Naive thymus-derived CD4-positive, alpha-beta T cell (primary cell): ENCODE measurements at regions not wholly inside any gene's neighbourhood (a gene's known extent, or its start where the extent isn't known, plus 50 kb on each side); places are given as distances from the start of the nearest gene placed in this dataset.
"Not testable (repeated sequence)": the region's sequence is repeated elsewhere in the genome, so short reads cannot be mapped to it uniquely, and the experiment has no call there.

Experiments
- ATAC-seq: fragments of 150-1000 bp; cut with Tn5 transposase; 2 replicates; pipeline ENCODE4 v1.10.0; 2021; ENCODE audit warnings: mild to moderate bottlenecking, moderate library complexity
- CTCF ChIA-PET: fragments of 350-600 bp; sonication (Branson Sonifier 250); formaldehyde crosslinking; loops from one replicate; lab custom pipeline; 2021; ENCODE audit warnings: antibody characterized with exemption; lab: Charles Lee
- POLR2A ChIA-PET: fragments of 350-600 bp; sonication (Branson Sonifier 250); formaldehyde crosslinking; loops from one replicate; lab custom pipeline; 2021; ENCODE audit warnings: antibody characterized with exemption, inconsistent platforms; lab: Charles Lee
- DNase-seq, 9 donors: peaks; one replicate each; pipeline versions ENCODE4 v3.0.0 to v3.0.0-alpha.2; 2020 to 2022; ENCODE audit warnings: mixed read lengths in 1 of 9
- H3K27ac ChIP-seq: one replicate; pipeline ENCODE4 v1.7.0; 2013; ENCODE audit warnings: mild to moderate bottlenecking, low read depth, low read length, moderate library complexity
- H3K27me3 ChIP-seq, 2 donors: one replicate each; pipeline ENCODE4 v1.7.0; 2013; ENCODE audit warnings: low read length in 2 of 2, mild to moderate bottlenecking in 2 of 2, moderate library complexity in 2 of 2; ENCODE audit not compliant: control insufficient read depth in 2 of 2, insufficient read depth in 2 of 2
- H3K36me3 ChIP-seq, 3 experiments: 1 replicate in 2 of 3; 2 replicates in 1 of 3; pipeline ENCODE4 v1.7.0; 2013; ENCODE audit warnings: low read length in 3 of 3, mild to moderate bottlenecking in 3 of 3, moderate library complexity in 1 of 3; ENCODE audit not compliant: insufficient read depth in 3 of 3, control insufficient read depth in 2 of 3
- H3K4me1 ChIP-seq, 2 donors: one replicate each; pipeline ENCODE4 v1.7.0; 2013; ENCODE audit warnings: low read length in 2 of 2, mild to moderate bottlenecking in 2 of 2, moderate library complexity in 1 of 2; ENCODE audit not compliant: control insufficient read depth in 2 of 2, insufficient read depth in 2 of 2
- H3K4me3 ChIP-seq: 2 replicates; pipeline ENCODE4 v1.7.0; 2013; ENCODE audit warnings: mild to moderate bottlenecking, low read length
- H3K9me3 ChIP-seq, 3 experiments: 1 replicate in 2 of 3; 2 replicates in 1 of 3; pipeline ENCODE4 v1.7.0; 2013; ENCODE audit warnings: low read length in 3 of 3; ENCODE audit not compliant: control insufficient read depth in 2 of 3
- H3K27ac Mint-ChIP-seq, 9 donors: one replicate each; pipeline ENCODE4 v1.8.0; 2020 to 2022; ENCODE audit warnings: mixed read lengths in 9 of 9, mild to moderate bottlenecking in 8 of 9, moderate library complexity in 5 of 9, inconsistent platforms in 2 of 9
- H3K27me3 Mint-ChIP-seq, 5 donors: one replicate each; pipeline ENCODE4 v1.8.0; 2021 to 2022; ENCODE audit warnings: mixed read lengths in 5 of 5, mild to moderate bottlenecking in 1 of 5
- H3K36me3 Mint-ChIP-seq, 5 donors: one replicate each; pipeline ENCODE4 v1.8.0; 2020 to 2022; ENCODE audit warnings: mixed read lengths in 5 of 5, mild to moderate bottlenecking in 3 of 5, inconsistent platforms in 1 of 5
- H3K4me1 Mint-ChIP-seq, 7 donors: one replicate each; pipeline ENCODE4 v1.8.0; 2020 to 2022; ENCODE audit warnings: mixed read lengths in 7 of 7, mild to moderate bottlenecking in 3 of 7, inconsistent platforms in 1 of 7
- H3K4me3 Mint-ChIP-seq, 10 donors: one replicate each; pipeline ENCODE4 v1.8.0; 2020 to 2022; ENCODE audit warnings: mild to moderate bottlenecking in 10 of 10, mixed read lengths in 10 of 10, moderate library complexity in 6 of 10, inconsistent platforms in 2 of 10
- H3K9me3 Mint-ChIP-seq, 11 donors: one replicate each; pipeline ENCODE4 v1.8.0; 2020 to 2022; ENCODE audit warnings: mixed read lengths in 11 of 11, mild to moderate bottlenecking in 4 of 11, inconsistent platforms in 1 of 11, moderate library complexity in 1 of 11
- intact Hi-C, 2 donors: fragments of 100-400 bp; cut with micrococcal nuclease; formaldehyde crosslinking; loops; one replicate each; pipeline ENCODE4 v1.15.1; 2023

DNA sequence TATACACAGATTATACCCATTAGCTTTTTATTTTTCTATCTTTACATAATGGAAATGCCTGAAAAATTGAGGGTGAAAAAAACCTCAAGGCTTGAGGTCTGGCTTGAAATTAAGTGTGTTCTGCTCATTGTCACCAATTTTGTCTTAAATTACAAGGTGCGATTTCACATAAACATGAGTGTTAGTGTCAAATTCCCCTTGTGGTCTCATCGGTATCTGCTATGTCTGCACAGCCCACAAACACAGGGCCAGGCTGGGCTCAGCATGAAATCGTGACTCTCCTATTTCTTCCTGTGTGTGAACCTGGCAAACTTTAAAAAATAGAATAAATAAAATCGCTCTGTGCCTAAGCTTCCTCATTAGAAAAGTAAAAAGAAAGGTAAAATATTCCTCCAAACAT, 109.1 kb downstream of the CRLF2 start:
- intact Hi-C loops: no loop called here
- H3K4me1 Mint-ChIP-seq: peaks cover 0 to 8% (median 3%) of the 10 kb centered on the region in 7 donors
- Histone ChIP-seq H3K9me3 (no peaks in the 10 kb centered on the region), H3K4me1 (no peaks in the 10 kb centered on the region), H3K36me3 (no peaks in the 10 kb centered on the region), H3K27ac (no peak overlapping the region), H3K27me3 (no peaks in the 10 kb centered on the region), H3K4me3 (no peak overlapping the region)
- POLR2A ChIA-PET: no interaction called here
- no peaks in the 10 kb centered on the region for H3K36me3 Mint-ChIP-seq
- CTCF ChIA-PET: no interaction called here
- H3K27me3 Mint-ChIP-seq: peaks cover 25 to 26% (median 26%) of the 10 kb centered on the region in 5 donors
- H3K4me3 Mint-ChIP-seq: no peak overlapping the region
- peaks cover 0 to 7% (median 0%) of the 10 kb centered on the region in 11 donors for H3K9me3 Mint-ChIP-seq
- DNase-seq: no peak
- no peak for ATAC-seq
- no peak overlapping the region for H3K27ac Mint-ChIP-seq

- no peak overlapping the region for H3K27ac Mint-ChIP-seq
- Histone ChIP-seq H3K9me3 (peaks cover 0 to under 1% (median 0%) of the 10 kb centered on the region in 3 experiments), H3K4me1 (no peaks in the 10 kb centered on the region), H3K36me3 (no peaks in the 10 kb centered on the region), H3K4me3 (no peak overlapping the region), H3K27ac (no peak overlapping the region), H3K27me3 (no peaks in the 10 kb centered on the region)
- ChIA-PET CTCF (no interaction called here), POLR2A (no interaction called here)
- H3K4me3 Mint-ChIP-seq: no peak overlapping the region
- DNase-seq (no peak), ATAC-seq (no peak)
- no peaks in the 10 kb centered on the region for H3K36me3 Mint-ChIP-seq
- peaks cover 0 to 8% (median 3%) of the 10 kb centered on the region in 7 donors for H3K4me1 Mint-ChIP-seq
- peaks cover 0 to 7% (median 0%) of the 10 kb centered on the region in 11 donors for H3K9me3 Mint-ChIP-seq
- intact Hi-C loops: no loop called here
- peaks cover 23 to 26% (median 24%) of the 10 kb centered on the region in 5 donors for H3K27me3 Mint-ChIP-seq
These were observed 109.7 kb downstream of the CRLF2 start for GRCh38 chrX:1102786-1103185.

GRCh38 chrX:1102221-1102620, 110.2 kb downstream of the CRLF2 start:
- ATAC-seq, intact Hi-C loops, H3K4me1 Mint-ChIP-seq, H3K27me3 ChIP-seq, POLR2A ChIA-PET, H3K4me3 Mint-ChIP-seq, H3K36me3 ChIP-seq, H3K36me3 Mint-ChIP-seq, DNase-seq, H3K27ac ChIP-seq, CTCF ChIA-PET, H3K9me3 ChIP-seq, H3K4me1 ChIP-seq, H3K27ac Mint-ChIP-seq, H3K4me3 ChIP-seq: not testable (repeated sequence)
- Mint-ChIP-seq H3K9me3 (peaks cover 0 to 10% (median 5%) of the 10 kb centered on the region in 11 donors), H3K27me3 (peaks cover 19 to 24% (median 23%) of the 10 kb centered on the region in 5 donors)

DNA sequence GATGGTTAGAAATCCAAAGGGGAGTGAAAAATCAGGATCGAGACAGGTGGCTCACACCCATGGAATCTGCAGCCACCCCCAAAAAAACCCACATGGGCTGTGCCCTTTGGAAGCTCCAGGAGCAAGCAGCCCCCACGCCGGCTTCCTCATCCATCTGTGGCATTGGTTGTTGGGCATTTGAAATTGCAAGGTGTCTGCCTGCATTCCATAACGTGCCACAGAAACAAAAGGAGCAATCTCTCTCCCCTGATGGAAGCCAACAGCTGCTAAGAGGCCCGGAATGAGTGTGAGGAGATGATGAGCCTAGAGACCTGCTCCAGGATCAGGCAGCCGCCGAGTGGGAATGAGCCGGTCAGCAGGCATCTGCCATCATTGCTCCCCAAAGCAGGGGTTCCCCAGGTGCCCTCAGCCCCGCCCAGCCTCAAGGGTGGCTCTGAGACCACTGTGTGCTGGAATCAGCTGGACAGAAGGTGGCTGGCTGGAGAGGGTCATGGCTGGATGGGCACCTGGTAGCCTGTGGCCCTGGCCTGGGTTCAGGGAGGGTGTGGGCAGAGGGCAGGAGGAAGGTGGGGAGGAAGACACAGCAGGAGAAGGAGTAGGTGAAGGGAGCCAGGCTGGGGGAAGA, 113.2 kb downstream of the CRLF2 start:
- Mint-ChIP-seq H3K27ac (no peak overlapping the region), H3K4me3 (no peak overlapping the region), H3K36me3 (no peaks in the 10 kb centered on the region), H3K27me3 (peaks cover 0 to 16% (median 13%) of the 10 kb centered on the region in 5 donors), H3K4me1 (peaks cover 0 to 8% (median 5%) of the 10 kb centered on the region in 7 donors), H3K9me3 (peaks cover 0 to 15% (median 9%) of the 10 kb centered on the region in 11 donors)
- DNase-seq: no peak
- Histone ChIP-seq H3K36me3 (no peaks in the 10 kb centered on the region), H3K9me3 (peaks cover 0 to 9% (median 6%) of the 10 kb centered on the region in 3 experiments), H3K4me3 (no peak overlapping the region), H3K4me1 (no peaks in the 10 kb centered on the region), H3K27ac (no peak overlapping the region), H3K27me3 (no peaks in the 10 kb centered on the region)
- ChIA-PET POLR2A (no interaction called here), CTCF (no interaction called here)
- intact Hi-C loops: loop anchor here in 1 of 2 donors (10.0 kb wide), 1 partner anchor 66 kb away; no protein-coding TSS in a partner anchor
- ATAC-seq: no peak

DNA sequence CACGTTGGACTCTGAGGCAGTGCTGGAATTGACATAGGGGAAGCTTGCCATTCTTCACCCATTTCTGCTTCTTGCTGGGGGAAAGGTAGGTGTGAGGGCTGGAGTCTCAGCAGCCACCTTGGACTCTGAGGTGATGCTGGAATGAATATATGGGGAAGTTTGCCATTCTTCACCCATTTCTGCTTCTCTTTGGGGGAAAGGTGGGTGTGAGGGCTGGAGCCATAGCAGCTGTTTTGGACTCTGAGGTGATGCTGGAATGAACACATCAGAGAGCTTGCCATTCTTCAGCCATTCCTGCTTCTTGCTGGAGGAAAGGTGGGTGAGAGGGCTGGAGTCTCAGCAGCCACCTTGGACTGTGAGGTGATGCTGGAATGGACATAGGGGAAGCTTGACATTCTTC, 115.1 kb downstream of the CRLF2 start:
- H3K4me1 Mint-ChIP-seq: peaks cover 0 to 22% (median 14%) of the 10 kb centered on the region in 7 donors
- no peak for DNase-seq
- peaks cover 0 to 15% (median 9%) of the 10 kb centered on the region in 11 donors for H3K9me3 Mint-ChIP-seq
- peak overlapping the region in 1 of 10 donors; percentile 17 for H3K4me3 Mint-ChIP-seq
- no peaks in the 10 kb centered on the region for H3K36me3 ChIP-seq
- H3K27me3 Mint-ChIP-seq: peaks cover 0 to 16% (median 13%) of the 10 kb centered on the region in 5 donors
- intact Hi-C loops: loop anchor here in 1 of 2 donors (10.0 kb wide), 1 partner anchor 67 kb away; no protein-coding TSS in a partner anchor
- CTCF ChIA-PET: no interaction called here
- no peaks in the 10 kb centered on the region for H3K27me3 ChIP-seq
- no peak overlapping the region for H3K27ac ChIP-seq
- H3K4me3 ChIP-seq: no peak overlapping the region
- peaks cover 0 to 9% (median 6%) of the 10 kb centered on the region in 3 experiments for H3K9me3 ChIP-seq
- H3K36me3 Mint-ChIP-seq: no peaks in the 10 kb centered on the region
- no peak overlapping the region for H3K27ac Mint-ChIP-seq
- POLR2A ChIA-PET: no interaction called here
- no peaks in the 10 kb centered on the region for H3K4me1 ChIP-seq
- ATAC-seq: no peak

- Mint-ChIP-seq H3K9me3 (peaks cover 0 to 13% (median 9%) of the 10 kb centered on the region in 11 donors), H3K4me1 (peaks cover 0 to 22% (median 14%) of the 10 kb centered on the region in 7 donors), H3K4me3 (peak overlapping the region in 6 of 10 donors; percentile 16 to 84 (median 76)), H3K27ac (peak overlapping the region in 7 of 9 donors; percentile 43 to 92 (median 82)), H3K36me3 (no peaks in the 10 kb centered on the region), H3K27me3 (peaks cover 0 to 8% (median 6%) of the 10 kb centered on the region in 5 donors)
- Histone ChIP-seq H3K27ac (no peak overlapping the region), H3K4me1 (no peaks in the 10 kb centered on the region), H3K27me3 (no peaks in the 10 kb centered on the region), H3K4me3 (no peak overlapping the region), H3K9me3 (peaks cover 0 to 9% (median 6%) of the 10 kb centered on the region in 3 experiments), H3K36me3 (no peaks in the 10 kb centered on the region)
- intact Hi-C loops: loop anchor here in 1 of 2 donors (5.0 to 10.0 kb wide), 2 partner anchors 70 to 113 kb away; no protein-coding TSS in a partner anchor
- POLR2A ChIA-PET: no interaction called here
- ATAC-seq (no peak), DNase-seq (no peak)
- CTCF ChIA-PET: no interaction called here
These were observed 117.7 kb downstream of the CRLF2 start for GRCh38 chrX:1094566-1095333.
